Stomach (tissue), 8 donors: ENCODE measurements at regions not wholly inside any gene's neighbourhood (a gene's known extent, or its start where the extent isn't known, plus 50 kb on each side); places are given as distances from the start of the nearest gene placed in this dataset.

Experiments used
- DNase-seq, 2 donors: peaks; one replicate each; pipeline versions ENCODE4 v3.0.0 to v3.0.0-alpha.2; 2013 to 2019
- H3K27ac ChIP-seq, 5 donors: fragments of 200-600 bp in 4 of 5; sonication (generic) in 4 of 5; one replicate each; pipeline ENCODE4 v1.5.1; 2013 to 2019; ENCODE audit warnings: mild to moderate bottlenecking in 1 of 5, moderate library complexity in 1 of 5
- H3K27me3 ChIP-seq, 3 donors: fragments of 200-600 bp; sonication (generic); one replicate each; pipeline ENCODE4 v1.5.1; 2017 to 2019; ENCODE audit warnings: mixed run types in 1 of 3
- H3K36me3 ChIP-seq, 4 donors: fragments of 200-600 bp; sonication (generic); 1 replicate in 3 of 4; 2 replicates in 1 of 4; pipeline ENCODE4 v1.5.1; 2016 to 2019
- H3K4me1 ChIP-seq, 4 donors: fragments of 200-600 bp; sonication (generic); one replicate each; pipeline ENCODE4 v1.5.1; 2016 to 2019
- H3K4me3 ChIP-seq, 4 donors: fragments of 200-600 bp; sonication (generic) in 3 of 4; one replicate each; pipeline ENCODE4 v1.5.1; 2016 to 2019; ENCODE audit warnings: mild to moderate bottlenecking in 1 of 4
- H3K9me3 ChIP-seq, 4 donors: fragments of 200-600 bp; sonication (generic); one replicate each; pipeline ENCODE4 v1.5.1; 2016 to 2019
- CTCF ChIP-seq, 7 experiments: fragments of 450-650 bp in 4 of 7; fragments of 200-600 bp in 3 of 7; sonication (generic) in 3 of 7; IDR thresholded peaks; one replicate each; pipeline ENCODE4 v1.5.1; 2016 to 2019; ENCODE audit warnings: antibody characterized with exemption in 7 of 7, control low read depth in 2 of 7, mild to moderate bottlenecking in 1 of 7
- EP300 ChIP-seq: sonication (generic); formaldehyde crosslinking; IDR thresholded peaks from one replicate; pipeline ENCODE4 v1.6.1; 2017; ENCODE audit warnings: antibody characterized with exemption
- POLR2A ChIP-seq, 4 donors: fragments of 450-650 bp; IDR thresholded peaks; one replicate each; pipeline ENCODE4 v1.6.1; 2016; ENCODE audit warnings: antibody characterized with exemption in 4 of 4, control low read depth in 2 of 4, mild to moderate bottlenecking in 1 of 4, moderate library complexity in 1 of 4
- POLR2AphosphoS5 ChIP-seq, 3 donors: sonication (generic); formaldehyde crosslinking; IDR thresholded peaks; one replicate each; pipeline ENCODE4 v1.6.1; 2016; ENCODE audit warnings: antibody characterized with exemption in 3 of 3
- WGBS, 5 donors: extraction: QIAGEN DNeasy Blood & Tissue Kit in 3 of 5; methylation state at CpG; one replicate each; pipeline versions ENCODE4 v1.1.5 to v1.1.7; 2013 to 2018; 5-methylcytosine and 5-hydroxymethylcytosine counted together
- intact Hi-C: fragments of 100-400 bp; cut with DNase I; formaldehyde crosslinking; loops from one replicate; pipeline ENCODE4 v1.15.1; 2023; ENCODE audit warnings: low total_unique reads
- donor health status: healthy with polysubstance abuse.
- donor health status: Bipolar disorder and iron deficiency.
- donor health status: healthy.

DNA sequence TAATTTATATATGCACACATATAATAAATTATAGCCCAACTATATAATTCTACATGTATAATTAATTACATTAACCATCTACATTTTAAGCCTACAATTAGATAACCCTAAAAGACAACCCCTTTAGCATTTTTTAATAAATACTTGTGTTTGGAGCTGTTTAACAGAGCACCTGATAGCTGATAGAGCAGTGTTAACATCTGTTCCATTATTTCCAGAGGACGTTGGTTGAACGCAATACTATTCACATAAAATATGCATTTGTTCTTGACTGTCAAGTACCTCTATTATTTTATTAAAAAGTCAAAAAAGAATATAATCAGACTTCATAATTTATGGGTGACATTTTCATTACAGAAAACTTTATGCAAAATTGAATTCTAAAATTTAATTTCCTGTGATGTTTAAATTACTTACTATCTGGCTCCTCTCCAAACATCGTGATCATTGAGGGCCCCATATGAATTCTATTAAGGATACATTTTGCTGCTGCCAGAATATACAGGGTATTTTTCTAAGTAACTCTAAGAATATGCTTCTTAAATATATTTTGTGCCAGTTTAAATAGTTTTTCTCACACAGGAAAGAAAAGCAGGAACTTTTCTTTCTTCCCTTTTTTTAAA, 234.3 kb downstream of the SHOX2 start:
- DNase-seq, result no peak
- intact Hi-C loops, result no loop called here
- TF ChIP-seq POLR2AphosphoS5 (IDR thresholded peaks at IDR 0.05), result no peak
- TF ChIP-seq POLR2A (IDR thresholded peaks at IDR 0.05), result no peak
- no peak for TF ChIP-seq CTCF (IDR thresholded peaks at IDR 0.05)
- H3K36me3 ChIP-seq, result no peaks in the 10 kb centered on the region
- no peaks in the 10 kb centered on the region for H3K4me1 ChIP-seq
- WGBS, 5 donors, result 54 to 74% (median 67%) methylated on average over 3 of the region's 3 CpGs
- no peak overlapping the region for H3K4me3 ChIP-seq
- no peak overlapping the region for H3K27ac ChIP-seq
- no peaks in the 10 kb centered on the region for H3K27me3 ChIP-seq
- no peaks in the 10 kb centered on the region for H3K9me3 ChIP-seq

- no peak overlapping the region for H3K4me3 ChIP-seq
- TF ChIP-seq POLR2A (IDR thresholded peaks at IDR 0.05), result no peak
- TF ChIP-seq POLR2AphosphoS5 (IDR thresholded peaks at IDR 0.05), result no peak
- no peak for TF ChIP-seq CTCF (IDR thresholded peaks at IDR 0.05)
- no peak for TF ChIP-seq EP300
- H3K27ac ChIP-seq, result no peak overlapping the region
- WGBS, 5 donors, result 84 to 91% (median 90%) methylated on average over 7 of the region's 7 CpGs
- H3K36me3 ChIP-seq, result no peaks in the 10 kb centered on the region
- intact Hi-C loops, result no loop called here
- H3K4me1 ChIP-seq, result no peaks in the 10 kb centered on the region
- H3K9me3 ChIP-seq, result no peaks in the 10 kb centered on the region
- no peak for DNase-seq
- H3K27me3 ChIP-seq, result no peaks in the 10 kb centered on the region
These were observed 235.0 kb downstream of the SHOX2 start for GRCh38 chr3:157871248-157871647.

GRCh38 chr3:157868946-157869345, 237.3 kb downstream of the SHOX2 start:
- no peaks in the 10 kb centered on the region for H3K27me3 ChIP-seq
- WGBS, 5 donors, result 15 to 46% (median 40%) methylated on average over 2 of the region's 2 CpGs
- TF ChIP-seq POLR2AphosphoS5 (IDR thresholded peaks at IDR 0.05) (no peak), POLR2A (IDR thresholded peaks at IDR 0.05) (no peak), CTCF (IDR thresholded peaks at IDR 0.05) (no peak), EP300 (no peak)
- H3K4me1 ChIP-seq, result no peaks in the 10 kb centered on the region
- intact Hi-C loops, result no loop called here
- DNase-seq, result peak in 1 of 2 donors; percentile 26
- no peak overlapping the region for H3K4me3 ChIP-seq
- no peaks in the 10 kb centered on the region for H3K9me3 ChIP-seq
- H3K36me3 ChIP-seq, result no peaks in the 10 kb centered on the region
- no peak overlapping the region for H3K27ac ChIP-seq

DNA sequence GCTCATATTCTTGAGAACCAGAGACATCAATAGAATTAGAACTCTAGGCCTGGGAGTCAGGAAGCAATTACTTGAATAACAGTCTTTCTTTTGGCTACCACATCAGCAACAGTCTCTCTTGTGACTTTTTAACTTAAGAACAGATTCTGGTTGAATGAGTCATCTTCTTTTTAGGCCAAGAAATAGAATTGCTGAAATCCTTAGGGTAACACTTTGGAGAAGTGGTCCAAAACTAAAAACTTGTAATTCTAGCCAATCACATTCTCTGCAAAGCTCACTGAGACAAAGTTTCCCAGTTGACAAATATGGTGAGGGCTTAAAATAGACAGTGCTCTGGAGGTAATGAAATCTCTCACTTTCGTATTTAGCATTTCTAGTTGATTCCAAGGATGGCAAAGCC, 238.0 kb downstream of the SHOX2 start:
- Histone ChIP-seq H3K27ac (no peak overlapping the region), H3K4me1 (no peaks in the 10 kb centered on the region), H3K36me3 (no peaks in the 10 kb centered on the region), H3K27me3 (no peaks in the 10 kb centered on the region), H3K9me3 (no peaks in the 10 kb centered on the region), H3K4me3 (no peak overlapping the region)
- TF ChIP-seq POLR2AphosphoS5 (IDR thresholded peaks at IDR 0.05) (no peak), CTCF (IDR thresholded peaks at IDR 0.05) (no peak), POLR2A (IDR thresholded peaks at IDR 0.05) (no peak), EP300 (no peak)
- intact Hi-C loops, result no loop called here
- WGBS, 5 donors, result 29 to 56% (median 52%) methylated on average over 1 of the region's 1 CpG
- peak in 1 of 2 donors; percentile 59 for DNase-seq
